GM19467 (cell line): ENCODE measurements at regions not wholly inside any gene's neighbourhood (a gene's known extent, or its start where the extent isn't known, plus 50 kb on each side); places are given as distances from the start of the nearest gene placed in this dataset.
"Not testable (repeated sequence)": the region's sequence is repeated elsewhere in the genome, so short reads cannot be mapped to it uniquely, and the experiment has no call there.

ENCODE experiments used
- ATAC-seq: cut with Tn5 transposase; IDR thresholded peaks from one replicate; pipeline ENCODE4 v1.9.1; 2021; ENCODE audit warnings: mild to moderate bottlenecking, moderate library complexity; ENCODE audit not compliant: unreplicated experiment

DNA sequence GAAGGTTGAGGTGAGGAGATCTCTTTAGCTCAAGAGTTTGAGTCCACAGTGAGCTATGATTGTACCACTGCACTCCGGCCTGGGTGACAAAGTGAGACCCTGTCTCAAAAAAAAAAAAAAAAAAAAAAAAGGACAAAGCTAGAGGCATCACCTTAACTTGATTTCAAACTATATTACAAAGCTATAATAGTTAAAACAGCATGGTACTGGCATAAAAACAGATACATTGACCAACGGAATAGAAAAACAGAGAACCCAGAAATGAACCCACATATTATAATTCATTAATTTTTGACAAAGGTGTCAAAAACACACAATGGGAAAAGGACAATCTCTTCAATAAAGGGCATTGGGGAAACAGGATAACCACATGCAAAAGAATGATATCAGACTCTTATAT is 50.8 kb upstream of the MBOAT1 start:
- ATAC-seq = no peak

DNA sequence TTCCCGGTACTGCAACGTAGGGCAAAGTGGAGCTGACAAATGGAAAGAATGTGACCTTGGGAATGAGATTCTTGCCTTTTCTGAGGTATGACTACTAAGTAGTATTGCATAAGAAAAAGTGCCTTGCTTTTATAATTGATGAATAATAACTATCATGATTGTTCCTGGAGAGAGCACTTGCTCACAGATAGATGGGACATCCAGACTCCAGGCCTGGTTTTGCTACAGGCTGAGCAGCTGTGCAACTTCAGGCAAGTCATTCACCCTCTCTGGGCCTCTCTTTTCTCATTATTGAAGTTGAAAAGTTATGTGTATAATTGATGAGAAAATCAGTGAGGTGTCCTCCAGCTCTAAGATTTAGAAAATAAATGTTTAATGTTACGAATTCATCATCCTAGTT is 53.6 kb upstream of the MBOAT1 start:
- no peak for ATAC-seq

DNA sequence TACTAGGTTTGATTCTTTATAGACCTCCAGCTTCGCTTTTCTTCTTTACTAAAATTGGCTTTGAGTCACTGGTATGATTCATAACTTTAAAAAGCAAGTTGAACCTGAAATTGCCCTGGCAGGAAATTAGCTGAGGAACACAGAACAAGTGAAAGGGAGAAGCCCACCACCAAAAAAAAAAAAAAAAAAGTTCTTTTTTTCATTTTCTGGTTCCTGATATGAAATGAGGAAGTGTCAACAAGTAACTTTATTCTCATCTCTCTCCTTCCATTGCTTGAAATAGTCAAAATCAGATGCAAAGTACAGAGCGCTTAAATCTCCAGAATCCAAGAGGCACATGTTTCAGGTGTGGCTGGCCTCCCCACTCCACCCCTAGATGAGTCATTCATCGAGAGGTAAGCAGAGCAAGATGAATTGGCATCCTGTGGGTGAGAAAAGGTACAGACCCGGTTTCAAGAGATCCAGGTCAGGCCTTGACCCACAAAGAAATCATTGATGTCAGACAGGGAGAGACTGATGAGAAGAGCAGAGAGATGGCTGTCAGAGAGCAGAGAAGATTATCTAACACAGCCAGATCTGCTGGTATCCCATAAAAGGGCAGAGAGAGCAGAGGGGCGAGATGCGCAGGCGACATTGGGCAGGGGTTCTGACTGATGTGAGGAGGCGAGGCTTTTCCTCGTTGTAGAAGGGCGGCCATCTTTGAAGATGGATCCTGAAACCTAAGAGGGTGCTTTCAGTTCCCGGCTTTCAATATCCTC is 54.8 kb upstream of the MBOAT1 start:
- ATAC-seq = no peak

- ATAC-seq = no peak
These were observed 56.9 kb upstream of the MBOAT1 start for GRCh38 chr6:20269181-20269580.

DNA sequence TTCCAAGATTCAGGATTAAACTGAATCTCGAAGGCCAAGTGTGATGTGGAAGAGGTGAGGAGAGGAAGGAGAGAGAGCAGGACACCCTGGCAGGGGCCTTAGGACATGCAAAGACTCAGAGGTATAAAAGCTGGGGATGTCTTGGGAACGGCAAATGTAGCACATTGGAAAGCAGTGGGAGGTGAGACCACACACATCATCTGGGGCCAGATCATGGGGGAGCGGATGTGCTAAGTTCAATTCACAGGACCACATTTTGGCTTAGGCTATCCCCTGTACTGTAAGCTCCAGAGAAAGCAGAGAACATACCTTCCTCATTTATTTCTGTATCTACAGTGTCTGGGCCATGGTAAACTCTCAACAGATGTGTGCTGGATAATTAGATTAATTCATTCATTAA is 59.5 kb upstream of the MBOAT1 start:
- no peak for ATAC-seq

DNA sequence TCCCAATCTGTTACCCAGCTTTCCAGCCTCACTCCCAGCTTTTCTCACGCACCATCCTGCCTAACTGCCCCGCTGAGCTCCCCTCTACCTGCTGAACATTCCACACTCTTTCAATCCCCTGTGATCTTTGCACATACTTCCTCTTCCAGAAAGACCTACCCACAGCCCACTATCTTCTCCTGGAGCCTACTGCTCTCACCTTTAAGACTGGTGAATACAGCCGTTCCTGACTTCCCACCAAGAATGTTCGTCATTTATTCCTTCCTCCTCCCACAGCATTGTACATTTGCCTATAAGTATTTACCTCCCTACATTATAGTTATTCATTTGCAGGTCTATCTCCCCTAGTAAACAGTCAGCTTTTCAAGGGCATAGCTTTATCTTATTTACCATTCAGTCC is 61.9 kb upstream of the MBOAT1 start:
- no peak for ATAC-seq

GRCh38 chr6:20275837-20276236 is 63.6 kb upstream of the MBOAT1 start:
- not testable (repeated sequence) for ATAC-seq

GRCh38 chr6:20277724-20278123 is 65.5 kb upstream of the MBOAT1 start:
- not testable (repeated sequence) for ATAC-seq

GRCh38 chr6:20279051-20279450 is 66.8 kb upstream of the MBOAT1 start:
- ATAC-seq = no peak

DNA sequence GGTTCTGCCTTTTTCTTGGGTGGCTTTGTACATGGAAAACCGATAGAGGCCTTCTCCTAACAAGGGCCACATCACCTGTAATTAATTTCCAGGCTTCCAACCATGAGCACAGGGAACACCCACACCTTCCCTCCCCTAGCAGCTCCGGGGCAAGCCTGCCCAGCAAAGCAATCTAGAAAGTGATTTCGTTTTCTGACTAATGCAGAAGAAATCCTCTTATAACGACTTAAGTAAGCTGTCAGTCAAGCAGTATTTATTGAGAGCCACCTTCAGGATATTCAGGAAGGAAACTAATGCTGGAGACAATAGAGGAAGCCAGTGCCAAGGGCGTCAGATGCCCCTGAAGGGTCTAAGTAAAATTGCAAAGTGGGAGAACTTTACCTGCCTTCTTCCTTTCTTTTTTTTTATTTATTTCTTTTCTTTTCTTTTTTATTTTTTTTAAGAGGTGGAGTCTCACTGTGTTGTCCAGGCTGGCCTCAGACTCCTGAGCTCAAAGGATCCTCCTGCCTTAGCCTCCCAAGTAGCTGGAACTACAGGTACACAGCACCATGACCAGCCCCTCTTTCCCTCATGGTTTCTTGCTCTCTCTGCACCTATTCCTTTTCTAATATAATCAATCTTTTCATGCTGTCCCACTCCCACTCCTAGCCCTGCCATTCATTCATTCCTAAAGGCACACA is 67.5 kb upstream of the MBOAT1 start:
- ATAC-seq = no peak

DNA sequence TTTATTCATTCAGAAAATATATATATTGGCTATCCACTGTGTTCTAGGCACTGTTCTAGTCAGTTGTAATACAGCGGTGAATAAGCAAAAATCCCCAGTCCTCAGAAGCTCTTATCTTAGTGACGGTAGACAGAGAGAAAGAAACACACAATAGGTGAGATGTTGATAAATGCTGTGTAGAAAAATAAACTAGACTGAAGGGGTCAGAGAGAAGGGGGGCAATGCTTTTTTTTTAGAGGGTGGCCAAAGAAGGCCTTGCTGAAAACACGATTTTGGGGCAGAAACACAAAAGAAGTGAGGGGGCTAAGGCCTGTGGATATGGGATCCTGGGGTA is 68.0 kb upstream of the MBOAT1 start:
- ATAC-seq = no peak

- ATAC-seq = no peak
These were observed 72.4 kb upstream of the MBOAT1 start for GRCh38 chr6:20284672-20285071.

GRCh38 chr6:20286968-20287565 is 74.8 kb upstream of the MBOAT1 start:
- ATAC-seq = no peak

GRCh38 chr6:20291764-20292580 is 79.7 kb upstream of the MBOAT1 start:
- ATAC-seq = peak; percentile 92

DNA sequence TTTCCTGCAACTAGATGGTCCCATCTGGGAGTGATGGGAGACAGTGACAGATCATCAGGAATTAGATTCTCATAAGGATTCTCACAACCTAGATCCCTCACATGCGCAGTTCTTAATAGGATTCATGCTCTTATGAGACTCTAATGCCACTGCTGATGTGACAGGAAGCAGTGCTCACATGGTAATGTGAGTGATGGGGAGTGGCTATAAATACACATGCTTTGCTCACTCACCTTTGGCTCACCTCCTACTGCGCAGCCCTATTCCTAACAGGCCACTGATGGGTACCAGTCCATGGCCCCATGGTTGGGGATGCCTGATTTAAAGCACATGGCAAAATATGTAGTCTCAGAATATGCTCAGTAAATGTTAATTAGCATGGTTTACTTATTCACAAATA is 80.6 kb upstream of the MBOAT1 start:
- ATAC-seq = no peak

- no peak for ATAC-seq
These were observed 89.0 kb upstream of the MBOAT1 start for GRCh38 chr6:20301256-20301655.

- no peak for ATAC-seq
These were observed 89.9 kb upstream of the MBOAT1 start for GRCh38 chr6:20302168-20302567.

GRCh38 chr6:20302702-20303251 is 90.5 kb upstream of the MBOAT1 start:
- no peak for ATAC-seq

GRCh38 chr6:20306491-20306890 is 94.2 kb upstream of the MBOAT1 start:
- ATAC-seq = no peak

- no peak for ATAC-seq
These were observed 92.5 kb upstream of the E2F3 start for GRCh38 chr6:20309186-20309585.

DNA sequence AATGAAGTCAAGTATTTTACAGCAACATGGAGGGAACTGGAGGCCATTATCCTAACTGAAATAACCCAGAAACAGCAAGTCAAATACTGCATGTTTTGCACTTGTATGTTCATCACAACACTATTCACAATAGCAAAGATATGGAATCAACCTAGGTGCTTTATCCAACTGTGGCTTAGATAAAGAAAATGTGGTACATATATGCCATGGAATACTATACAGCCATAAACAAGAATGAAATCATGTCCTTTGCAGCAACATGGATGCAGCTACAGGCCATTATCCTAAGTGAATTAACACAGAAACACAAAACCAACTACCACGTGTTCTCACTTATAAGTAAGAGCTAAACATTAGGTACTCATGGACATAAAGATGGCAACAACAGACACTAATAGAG is 91.5 kb upstream of the E2F3 start:
- ATAC-seq = no peak
